C4-2B (cell line): ENCODE measurements at regions not wholly inside any gene's neighbourhood (a gene's known extent, or its start where the extent isn't known, plus 50 kb on each side); places are given as distances from the start of the nearest gene placed in this dataset.

Experiments
- CTCF ChIP-seq: fragments of 450-650 bp; conservative IDR thresholded peaks from 2 replicates; pipeline ENCODE4 v1.5.1; 2017; ENCODE audit warnings: mild to moderate bottlenecking
- ZFX ChIP-seq: fragments of 450-650 bp; IDR thresholded peaks from 2 replicates; pipeline ENCODE4 v1.6.1; 2017

GRCh38 chr1:63245186-63245585 lies 77.2 kb upstream of the FOXD3 start:
- no peak for TF ChIP-seq CTCF
- TF ChIP-seq ZFX: no peak
